Parathyroid adenoma (tissue), 2 donors: ENCODE measurements at regions not wholly inside any gene's neighbourhood (a gene's known extent, or its start where the extent isn't known, plus 50 kb on each side); places are given as distances from the start of the nearest gene placed in this dataset.

Source experiments
- H2AFZ ChIP-seq: fragments of 300-600 bp; sonication (generic); one replicate; pipeline ENCODE4 v1.7.0; 2017; ENCODE audit warnings: antibody characterized with exemption, mild to moderate bottlenecking
- H3K27ac ChIP-seq: fragments of 300-600 bp; sonication (generic); one replicate; pipeline ENCODE4 v1.7.0; 2017
- H3K27me3 ChIP-seq: fragments of 300-600 bp; sonication (generic); one replicate; pipeline ENCODE4 v1.7.0; 2017; ENCODE audit warnings: low read length; ENCODE audit not compliant: control insufficient read depth, insufficient read depth
- H3K36me3 ChIP-seq: fragments of 300-600 bp; sonication (generic); one replicate; pipeline ENCODE4 v1.7.0; 2017; ENCODE audit warnings: low read length; ENCODE audit not compliant: control insufficient read depth, insufficient read depth
- H3K4me1 ChIP-seq: fragments of 300-600 bp; sonication (generic); one replicate; pipeline ENCODE4 v1.7.0; 2017; ENCODE audit warnings: control low read depth
- H3K4me2 ChIP-seq: fragments of 300-600 bp; sonication (generic); one replicate; pipeline ENCODE4 v1.7.0; 2017; ENCODE audit warnings: low read length
- H3K4me3 ChIP-seq: fragments of 300-600 bp; sonication (generic); one replicate; pipeline ENCODE4 v1.7.0; 2017; ENCODE audit warnings: low read depth, low read length
- H3K79me2 ChIP-seq: fragments of 300-600 bp; sonication (generic); one replicate; pipeline ENCODE4 v1.7.0; 2017; ENCODE audit warnings: control low read depth
- H3K9ac ChIP-seq: fragments of 300-600 bp; sonication (generic); one replicate; pipeline ENCODE4 v1.7.0; 2017; ENCODE audit warnings: mild to moderate bottlenecking
- H3K9me3 ChIP-seq: fragments of 300-600 bp; sonication (generic); one replicate; pipeline ENCODE4 v1.7.0; 2017; ENCODE audit warnings: low read length; ENCODE audit not compliant: control insufficient read depth
- CTCF ChIP-seq: fragments of 300-600 bp; sonication (generic); IDR thresholded peaks from one replicate; pipeline ENCODE4 v1.7.0; 2017; ENCODE audit warnings: antibody characterized with exemption, mild to moderate bottlenecking
- donor health status: primary hyperparathyroidism.

DNA sequence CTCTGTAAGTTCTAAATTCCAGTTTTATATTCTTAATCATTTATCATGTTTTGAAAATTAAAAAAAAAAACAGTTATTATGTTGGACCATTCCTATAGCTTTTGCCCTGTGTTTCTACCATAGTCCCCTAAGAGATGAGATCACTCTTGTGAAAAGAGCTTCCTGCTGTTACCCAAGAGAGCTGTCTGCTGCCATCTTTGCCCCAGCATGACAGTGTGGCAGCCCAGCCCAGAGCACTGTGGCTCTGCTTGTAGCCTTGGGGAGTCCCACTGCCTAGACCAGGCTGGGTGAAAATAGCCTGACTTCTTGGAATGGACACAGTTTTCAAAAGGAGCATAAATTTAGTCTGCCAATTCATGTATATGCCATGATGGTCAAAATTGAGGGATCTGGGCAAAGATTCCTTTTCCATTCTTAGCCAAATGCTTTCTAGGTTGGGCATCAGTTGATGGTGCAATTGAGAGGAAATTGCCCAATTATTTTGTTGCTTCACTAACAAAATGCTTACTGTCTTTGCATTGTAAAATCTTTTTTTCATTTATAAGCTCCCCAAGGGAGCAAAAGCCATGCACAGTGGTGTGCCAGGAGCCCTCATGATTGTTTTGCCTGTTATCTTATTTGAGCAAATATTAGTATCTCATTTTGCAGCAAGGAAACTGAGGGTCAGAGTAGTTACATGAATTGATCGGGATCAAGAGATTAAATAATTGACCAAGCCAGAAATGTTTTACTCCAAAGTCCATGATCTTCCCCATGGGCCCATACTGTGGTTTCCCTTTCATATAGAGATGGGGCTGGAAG, 72.8 kb downstream of the ETS2 start:
- Histone ChIP-seq H3K4me3 (no peak overlapping the region), H2AFZ (no peak overlapping the region), H3K79me2 (no peaks in the 10 kb centered on the region), H3K4me1 (no peaks in the 10 kb centered on the region), H3K36me3 (no peaks in the 10 kb centered on the region), H3K27me3 (no peaks in the 10 kb centered on the region), H3K9ac (no peak overlapping the region), H3K9me3 (no peaks in the 10 kb centered on the region), H3K27ac (no peak overlapping the region), H3K4me2 (no peak overlapping the region)
- TF ChIP-seq CTCF, result no peak

- Histone ChIP-seq H3K36me3 (no peaks in the 10 kb centered on the region), H3K9ac (no peak overlapping the region), H3K4me2 (no peak overlapping the region), H2AFZ (no peak overlapping the region), H3K4me1 (no peaks in the 10 kb centered on the region), H3K27ac (no peak overlapping the region), H3K79me2 (no peaks in the 10 kb centered on the region), H3K4me3 (no peak overlapping the region), H3K9me3 (no peaks in the 10 kb centered on the region), H3K27me3 (no peaks in the 10 kb centered on the region)
- no peak for TF ChIP-seq CTCF
Observed at GRCh38 chr21:38875694-38876492, 70.2 kb downstream of the ETS2 start.
